Glutamatergic neuron (in vitro differentiated cells): ENCODE measurements at regions not wholly inside any gene's neighbourhood (a gene's known extent, or its start where the extent isn't known, plus 50 kb on each side); places are given as distances from the start of the nearest gene placed in this dataset. TPM values are rescaled to one million over a fixed set of nuclear protein-coding genes. Genes with fewer than 3 reads are reported as not detected.

Experiments used
- DNase-seq: peaks from one replicate; pipeline ENCODE4 v3.0.0; 2022
- H3K27ac Mint-ChIP-seq: one replicate; pipeline ENCODE4 v1.8.0; 2020; ENCODE audit warnings: mild to moderate bottlenecking, mixed read lengths, inconsistent platforms; ENCODE audit not compliant: unreplicated experiment
- H3K27me3 Mint-ChIP-seq: one replicate; pipeline ENCODE4 v1.8.0; 2020; ENCODE audit warnings: mild to moderate bottlenecking, moderate library complexity, mixed read lengths, inconsistent platforms; ENCODE audit not compliant: unreplicated experiment
- H3K36me3 Mint-ChIP-seq: one replicate; pipeline ENCODE4 v1.8.0; 2020; ENCODE audit warnings: mild to moderate bottlenecking, mixed read lengths, inconsistent platforms; ENCODE audit not compliant: unreplicated experiment
- H3K4me1 Mint-ChIP-seq: one replicate; pipeline ENCODE4 v1.8.0; 2020; ENCODE audit warnings: mild to moderate bottlenecking, low read depth, mixed read lengths, inconsistent platforms; ENCODE audit not compliant: unreplicated experiment
- H3K4me3 Mint-ChIP-seq: one replicate; pipeline ENCODE4 v1.8.0; 2020; ENCODE audit warnings: mild to moderate bottlenecking, mixed read lengths, inconsistent platforms; ENCODE audit not compliant: unreplicated experiment
- H3K9me3 Mint-ChIP-seq: one replicate; pipeline ENCODE4 v1.8.0; 2020; ENCODE audit warnings: mild to moderate bottlenecking, moderate library complexity, mixed read lengths, inconsistent platforms; ENCODE audit not compliant: unreplicated experiment
- microRNA-seq: library from miRNA; unstranded; fragments of <30 nt; microRNA quantifications from one replicate; pipeline ENCODE4, GENCODE V29; 2020; ENCODE audit not compliant: unreplicated experiment
- TF ChIP-seq, protein P1 (sequence below): fragments of 200-600 bp; sonication (generic); IDR thresholded peaks from one replicate; pipeline ENCODE4 v1.5.0; 2021; ENCODE audit not compliant: partially characterized antibody, unreplicated experiment

DNA sequence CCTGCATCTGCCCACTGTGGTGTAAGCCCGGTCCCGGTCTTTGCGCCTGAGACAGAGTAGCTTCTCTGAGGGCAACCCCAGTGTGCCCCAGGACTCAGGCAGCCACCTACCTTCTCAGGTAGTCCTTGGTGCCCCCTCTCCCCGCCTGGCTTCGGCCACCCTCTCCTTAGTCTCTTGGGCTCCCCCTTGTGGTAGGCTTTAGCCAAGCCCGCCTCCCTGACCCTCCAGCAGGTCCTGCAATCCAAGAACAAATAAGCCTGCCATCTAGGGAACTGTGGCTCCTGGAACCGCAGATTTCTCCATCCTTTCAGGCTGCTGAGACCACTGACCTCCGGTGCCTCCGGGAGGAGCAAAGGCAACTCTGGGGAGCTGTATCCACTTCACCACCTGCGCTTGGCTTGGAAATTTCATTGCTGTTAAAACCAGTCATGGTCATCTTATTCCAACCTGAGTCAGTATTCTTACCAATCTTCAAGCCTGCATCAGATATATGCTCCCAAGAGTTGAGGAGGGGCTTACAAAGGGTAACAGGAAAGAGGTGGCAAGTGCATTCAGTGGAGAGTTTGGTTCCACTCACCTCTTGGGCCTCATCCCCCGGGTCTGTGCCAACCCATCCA, 52.8 kb upstream of the TENM4 start:
- DNase-seq: peak; percentile 91
- Mint-ChIP-seq H3K27me3 (peaks cover 2% of the 10 kb centered on the region), H3K4me1 (no peaks in the 10 kb centered on the region), H3K36me3 (peaks cover 10% of the 10 kb centered on the region), H3K4me3 (no peak overlapping the region), H3K27ac (no peak overlapping the region), H3K9me3 (no peaks in the 10 kb centered on the region)
- TF ChIP-seq, protein P1, sequence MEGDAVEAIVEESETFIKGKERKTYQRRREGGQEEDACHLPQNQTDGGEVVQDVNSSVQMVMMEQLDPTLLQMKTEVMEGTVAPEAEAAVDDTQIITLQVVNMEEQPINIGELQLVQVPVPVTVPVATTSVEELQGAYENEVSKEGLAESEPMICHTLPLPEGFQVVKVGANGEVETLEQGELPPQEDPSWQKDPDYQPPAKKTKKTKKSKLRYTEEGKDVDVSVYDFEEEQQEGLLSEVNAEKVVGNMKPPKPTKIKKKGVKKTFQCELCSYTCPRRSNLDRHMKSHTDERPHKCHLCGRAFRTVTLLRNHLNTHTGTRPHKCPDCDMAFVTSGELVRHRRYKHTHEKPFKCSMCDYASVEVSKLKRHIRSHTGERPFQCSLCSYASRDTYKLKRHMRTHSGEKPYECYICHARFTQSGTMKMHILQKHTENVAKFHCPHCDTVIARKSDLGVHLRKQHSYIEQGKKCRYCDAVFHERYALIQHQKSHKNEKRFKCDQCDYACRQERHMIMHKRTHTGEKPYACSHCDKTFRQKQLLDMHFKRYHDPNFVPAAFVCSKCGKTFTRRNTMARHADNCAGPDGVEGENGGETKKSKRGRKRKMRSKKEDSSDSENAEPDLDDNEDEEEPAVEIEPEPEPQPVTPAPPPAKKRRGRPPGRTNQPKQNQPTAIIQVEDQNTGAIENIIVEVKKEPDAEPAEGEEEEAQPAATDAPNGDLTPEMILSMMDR: peak; percentile 95

DNA sequence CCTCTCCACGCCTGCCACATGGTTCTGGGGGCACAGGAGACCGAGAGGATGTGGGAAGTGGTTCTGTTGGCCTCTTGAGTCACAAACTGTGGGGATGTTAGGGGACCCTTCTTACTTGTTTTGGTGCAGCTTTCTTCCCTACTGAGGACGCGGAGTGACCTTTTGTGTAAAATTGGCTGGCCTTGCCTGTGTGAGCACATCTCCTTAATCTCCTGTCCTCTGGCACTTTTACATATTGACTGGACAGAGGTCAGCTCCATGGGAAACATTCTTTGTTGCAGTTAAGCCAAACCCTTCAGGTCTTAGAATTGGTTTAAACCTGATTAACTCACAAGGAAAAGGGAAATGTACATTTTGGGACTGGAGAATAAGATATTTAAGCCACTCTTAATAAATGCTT, 51.2 kb upstream of the TENM4 start:
- H3K36me3 Mint-ChIP-seq: no peaks in the 10 kb centered on the region
- no peak overlapping the region for H3K27ac Mint-ChIP-seq
- H3K4me1 Mint-ChIP-seq: no peaks in the 10 kb centered on the region
- no peak overlapping the region for H3K4me3 Mint-ChIP-seq
- H3K27me3 Mint-ChIP-seq: peaks cover 2% of the 10 kb centered on the region
- H3K9me3 Mint-ChIP-seq: no peaks in the 10 kb centered on the region
- no peak for DNase-seq
- TF ChIP-seq, protein P1: no peak

Small RNA genes in the stretch of these regions (microRNA-seq; reads per million reads assigned to microRNA genes)
- gene MIR4300: not detected
